Subcutaneous abdominal adipose tissue (tissue), 5 donors: ENCODE measurements at regions not wholly inside any gene's neighbourhood (a gene's known extent, or its start where the extent isn't known, plus 50 kb on each side); places are given as distances from the start of the nearest gene placed in this dataset.

ENCODE experiments used
- H3K27ac ChIP-seq: one replicate; pipeline ENCODE4 v1.7.0; 2013; ENCODE audit warnings: low read depth, mild to moderate bottlenecking, inconsistent platforms, low read length, moderate library complexity
- H3K27me3 ChIP-seq, 5 donors: one replicate each; pipeline ENCODE4 v1.7.0; 2013; ENCODE audit warnings: low read length in 5 of 5, inconsistent platforms in 1 of 5; ENCODE audit not compliant: control insufficient read depth in 5 of 5, insufficient read depth in 4 of 5
- H3K36me3 ChIP-seq, 5 donors: one replicate each; pipeline ENCODE4 v1.7.0; 2013; ENCODE audit warnings: low read length in 5 of 5; ENCODE audit not compliant: control insufficient read depth in 5 of 5, insufficient read depth in 5 of 5
- H3K4me1 ChIP-seq, 5 donors: one replicate each; pipeline ENCODE4 v1.7.0; 2013; ENCODE audit warnings: low read length in 5 of 5, mild to moderate bottlenecking in 3 of 5, moderate library complexity in 1 of 5; ENCODE audit not compliant: control insufficient read depth in 5 of 5, insufficient read depth in 5 of 5
- H3K4me3 ChIP-seq, 5 donors: one replicate each; pipeline ENCODE4 v1.7.0; 2013; ENCODE audit warnings: low read length in 5 of 5, low read depth in 1 of 5
- H3K9ac ChIP-seq, 5 donors: one replicate each; pipeline ENCODE4 v1.7.0; 2013; ENCODE audit warnings: low read length in 5 of 5, mild to moderate bottlenecking in 4 of 5, moderate library complexity in 3 of 5
- H3K9me3 ChIP-seq, 5 donors: one replicate each; pipeline ENCODE4 v1.7.0; 2013; ENCODE audit warnings: low read length in 5 of 5; ENCODE audit not compliant: control insufficient read depth in 5 of 5
- donor health status: healthy.
- donor health status: healthy.
- donor health status: healthy.
- donor health status: healthy.
- donor health status: healthy.

DNA sequence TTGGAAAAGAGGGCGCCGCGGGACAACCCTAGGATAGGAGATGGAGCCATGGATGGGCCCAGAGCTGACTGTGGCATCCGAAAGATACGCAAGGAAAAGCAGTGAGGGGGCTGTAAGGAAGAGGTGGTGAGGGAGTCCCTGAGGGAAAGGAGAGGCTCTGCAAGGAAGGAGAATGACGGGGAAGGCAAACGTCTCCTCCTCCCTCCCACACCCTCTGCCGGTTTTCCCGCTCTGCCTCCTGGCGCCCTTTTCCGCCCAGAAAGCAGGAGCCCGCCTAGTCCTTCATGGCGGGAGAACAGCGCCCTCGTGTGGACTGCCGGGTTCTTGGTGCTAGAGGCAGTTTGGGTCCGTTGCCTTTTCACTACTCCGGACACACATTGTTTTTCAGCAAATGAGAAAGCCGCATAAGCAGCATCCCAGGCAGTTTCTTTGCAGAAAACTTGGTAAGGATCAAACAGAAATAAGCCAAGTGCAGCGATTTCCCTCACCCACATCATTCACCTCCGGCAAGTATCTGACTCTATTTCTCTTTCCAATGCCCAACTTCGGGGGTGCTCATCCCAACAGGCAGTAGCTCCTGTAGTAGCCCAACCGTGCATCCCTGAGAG lies 200.4 kb downstream of the INO80D start:
- H3K9me3 ChIP-seq = no peaks in the 10 kb centered on the region
- H3K27me3 ChIP-seq = peaks cover 0 to 3% (median 0%) of the 10 kb centered on the region in 5 donors
- H3K36me3 ChIP-seq = no peaks in the 10 kb centered on the region
- no peak overlapping the region for H3K27ac ChIP-seq
- H3K4me1 ChIP-seq = no peaks in the 10 kb centered on the region
- H3K4me3 ChIP-seq = no peak overlapping the region
- H3K9ac ChIP-seq = no peak overlapping the region

DNA sequence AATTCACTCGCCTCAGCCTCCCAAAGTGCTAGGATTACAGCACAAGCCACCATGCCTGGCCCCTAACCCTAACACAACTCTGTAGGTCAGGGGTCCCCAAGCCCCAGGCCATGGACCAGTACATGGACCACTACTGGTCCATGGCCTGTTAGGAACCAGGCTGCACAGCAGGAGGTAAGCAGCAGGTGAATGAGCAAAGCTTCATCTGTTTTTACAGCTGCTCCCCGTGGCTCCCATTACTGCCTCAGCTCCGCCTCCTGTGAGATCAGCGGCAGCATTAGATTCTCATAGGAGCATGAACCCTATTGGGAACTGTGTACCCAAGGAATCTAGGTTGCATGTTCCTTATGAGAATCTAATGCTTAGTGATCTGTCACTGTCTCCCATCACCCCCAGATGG lies 201.7 kb downstream of the NRP2 start:
- Histone ChIP-seq H3K27ac (no peak overlapping the region), H3K27me3 (peaks cover 0 to 3% (median 0%) of the 10 kb centered on the region in 5 donors), H3K36me3 (no peaks in the 10 kb centered on the region), H3K9ac (no peak overlapping the region), H3K4me1 (no peaks in the 10 kb centered on the region), H3K4me3 (no peak overlapping the region), H3K9me3 (no peaks in the 10 kb centered on the region)

DNA sequence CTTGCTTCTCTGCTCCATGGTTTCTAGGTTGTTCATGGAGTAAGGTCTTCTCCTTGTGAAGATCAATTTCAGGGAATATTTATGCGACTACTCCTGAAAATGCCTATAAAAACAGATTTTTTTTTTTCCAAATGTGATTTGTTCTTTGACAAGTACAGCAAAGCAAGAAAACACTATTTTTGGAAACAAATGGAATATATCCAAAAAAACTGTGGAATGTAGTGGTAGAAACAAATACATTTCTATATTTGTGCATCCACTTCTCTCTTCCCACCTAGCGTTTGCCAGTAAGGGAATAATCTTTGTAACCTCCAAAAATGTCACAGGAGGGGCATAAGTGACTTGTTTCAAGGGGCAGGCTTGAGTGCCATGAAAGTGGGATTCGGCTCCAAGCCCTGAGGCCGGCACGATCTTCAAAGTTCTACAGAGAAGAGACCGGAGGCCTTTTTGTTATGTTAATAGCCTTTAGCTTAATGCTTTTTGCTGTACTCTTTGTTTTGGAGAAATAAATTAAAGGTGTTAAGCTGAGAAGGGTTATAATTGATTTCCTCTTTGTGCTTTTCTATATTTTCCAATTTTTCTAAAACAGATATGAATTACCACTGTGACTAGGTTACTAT lies 200.6 kb downstream of the NRP2 start:
- Histone ChIP-seq H3K27me3 (peaks cover 0 to 3% (median 0%) of the 10 kb centered on the region in 5 donors), H3K4me1 (no peaks in the 10 kb centered on the region), H3K27ac (no peak overlapping the region), H3K9ac (no peak overlapping the region), H3K4me3 (no peak overlapping the region), H3K36me3 (no peaks in the 10 kb centered on the region), H3K9me3 (no peaks in the 10 kb centered on the region)

DNA sequence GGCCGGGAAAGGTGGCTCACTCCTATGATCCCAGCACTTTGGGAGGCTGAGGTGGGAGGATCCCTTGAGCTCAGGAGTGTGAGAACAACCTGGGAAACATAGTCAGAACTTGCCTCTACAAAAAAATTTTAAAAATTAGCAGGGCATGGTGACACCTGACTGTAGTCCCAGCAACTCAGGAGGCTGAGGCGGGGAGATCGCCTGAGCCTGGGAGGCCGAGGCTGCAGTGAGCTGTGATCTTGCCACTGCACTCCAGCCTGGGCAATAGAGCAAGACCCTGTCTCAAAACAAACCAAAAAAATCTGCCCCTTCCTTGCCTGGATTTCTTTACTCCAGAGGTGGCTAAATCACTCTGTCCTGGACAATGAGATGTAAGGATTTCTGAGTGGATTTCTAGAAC lies 197.7 kb downstream of the NRP2 start:
- H3K9me3 ChIP-seq = no peaks in the 10 kb centered on the region
- H3K4me1 ChIP-seq = no peaks in the 10 kb centered on the region
- H3K4me3 ChIP-seq = no peak overlapping the region
- no peak overlapping the region for H3K27ac ChIP-seq
- H3K9ac ChIP-seq = no peak overlapping the region
- H3K27me3 ChIP-seq = peaks cover 0 to 3% (median 0%) of the 10 kb centered on the region in 5 donors
- H3K36me3 ChIP-seq = no peaks in the 10 kb centered on the region

DNA sequence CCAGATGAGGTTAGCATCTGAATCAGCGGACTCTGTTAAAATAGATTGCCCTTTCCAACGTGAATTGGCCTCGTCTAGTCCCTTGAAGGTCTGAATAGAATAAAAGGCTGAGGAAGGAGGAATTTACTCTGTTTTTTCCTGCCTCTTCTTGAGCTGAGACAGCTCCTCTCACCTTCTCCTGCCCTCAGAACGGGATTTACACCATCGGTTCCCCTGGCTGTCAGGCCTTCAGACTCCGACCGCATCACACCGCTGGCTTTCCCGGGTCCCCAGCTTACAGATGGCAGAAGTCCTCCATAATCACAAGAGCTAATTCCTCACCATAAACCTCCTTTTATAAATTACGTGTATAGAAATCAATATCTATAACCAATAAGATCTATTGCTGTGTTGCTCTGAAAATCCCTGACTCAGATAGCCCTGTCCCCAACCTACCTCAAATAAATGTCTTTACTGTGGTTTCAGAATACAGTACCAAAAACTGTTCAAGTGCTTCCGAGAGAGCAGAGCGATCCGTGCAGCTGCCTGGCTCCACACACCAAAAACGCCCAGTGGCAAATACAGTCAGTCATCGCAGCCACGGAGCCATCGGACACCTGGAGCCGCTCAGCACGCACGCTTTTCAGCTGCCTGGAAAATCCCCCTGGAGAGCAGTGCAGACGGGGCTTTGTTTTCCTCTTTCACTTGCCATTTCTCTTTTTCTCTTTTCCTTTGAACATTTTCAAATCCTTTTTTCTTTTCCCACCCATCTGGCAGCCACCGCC lies 196.9 kb downstream of the NRP2 start:
- no peaks in the 10 kb centered on the region for H3K4me1 ChIP-seq
- H3K27me3 ChIP-seq = peaks cover 0 to 3% (median 0%) of the 10 kb centered on the region in 5 donors
- H3K27ac ChIP-seq = no peak overlapping the region
- no peaks in the 10 kb centered on the region for H3K9me3 ChIP-seq
- no peak overlapping the region for H3K4me3 ChIP-seq
- H3K9ac ChIP-seq = no peak overlapping the region
- H3K36me3 ChIP-seq = no peaks in the 10 kb centered on the region

DNA sequence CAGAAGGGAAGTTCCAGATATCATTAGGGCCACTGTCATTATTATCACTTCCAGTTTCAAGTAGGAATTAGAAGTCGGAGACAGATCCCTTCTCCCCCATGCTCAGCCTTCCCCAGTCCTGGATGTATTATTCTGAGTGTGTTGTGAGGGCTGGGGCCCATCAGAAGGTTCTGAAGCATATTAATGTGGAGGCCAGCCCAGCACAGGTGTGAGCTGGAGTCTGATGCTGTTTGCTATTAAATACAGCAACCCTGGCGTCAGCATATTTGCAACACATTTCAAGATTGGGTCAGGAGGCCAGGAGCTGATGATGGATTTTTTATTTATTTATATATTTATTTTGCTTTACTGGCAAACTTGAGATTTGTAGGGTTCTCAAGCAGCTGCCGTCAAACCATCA lies 195.2 kb downstream of the NRP2 start:
- no peaks in the 10 kb centered on the region for H3K9me3 ChIP-seq
- H3K36me3 ChIP-seq = no peaks in the 10 kb centered on the region
- no peak overlapping the region for H3K4me3 ChIP-seq
- H3K9ac ChIP-seq = no peak overlapping the region
- no peaks in the 10 kb centered on the region for H3K4me1 ChIP-seq
- H3K27ac ChIP-seq = no peak overlapping the region
- peaks cover 0 to 3% (median 0%) of the 10 kb centered on the region in 5 donors for H3K27me3 ChIP-seq

DNA sequence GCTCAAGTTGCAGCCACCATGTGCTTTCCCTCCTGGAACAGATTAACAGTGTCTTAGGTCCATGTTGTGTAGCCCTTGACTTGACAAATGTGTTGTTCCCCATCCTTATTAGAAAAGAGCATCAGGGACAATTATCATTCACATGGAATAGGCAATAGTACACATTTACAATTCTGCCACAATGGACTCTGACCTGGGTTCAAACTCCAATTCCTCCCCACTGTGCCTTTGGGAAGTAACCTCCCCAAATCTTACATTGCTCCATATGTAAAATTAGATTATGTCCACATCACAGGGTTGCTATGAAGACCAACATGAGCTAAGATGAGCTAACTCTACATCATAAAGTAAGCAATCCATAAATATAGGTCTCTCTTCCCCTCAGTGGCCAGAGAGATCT lies 193.8 kb downstream of the NRP2 start:
- Histone ChIP-seq H3K36me3 (no peaks in the 10 kb centered on the region), H3K9me3 (no peaks in the 10 kb centered on the region), H3K27ac (no peak overlapping the region), H3K4me3 (no peak overlapping the region), H3K27me3 (peaks cover 0 to 3% (median 0%) of the 10 kb centered on the region in 5 donors), H3K9ac (no peak overlapping the region), H3K4me1 (no peaks in the 10 kb centered on the region)

DNA sequence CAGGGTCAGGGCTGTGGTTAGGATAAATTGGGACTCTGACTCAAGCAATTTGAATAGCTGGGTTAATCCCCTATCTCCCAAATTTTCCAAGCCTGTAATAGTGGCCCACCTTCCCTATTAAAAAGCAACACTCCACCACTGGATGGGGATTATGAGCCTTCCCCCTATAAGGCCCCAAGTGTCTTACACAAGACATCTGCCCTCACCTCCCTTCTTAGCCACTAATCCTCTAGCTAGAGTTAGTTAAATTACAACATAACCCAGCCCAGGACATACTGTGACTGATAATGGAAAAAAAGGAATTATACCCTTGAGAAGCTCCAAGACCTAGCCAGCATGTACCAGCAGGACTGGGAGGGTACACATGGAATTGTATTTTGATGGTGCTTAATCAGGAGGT lies 190.4 kb downstream of the NRP2 start:
- no peaks in the 10 kb centered on the region for H3K4me1 ChIP-seq
- H3K4me3 ChIP-seq = no peak overlapping the region
- H3K27ac ChIP-seq = no peak overlapping the region
- no peak overlapping the region for H3K9ac ChIP-seq
- no peaks in the 10 kb centered on the region for H3K9me3 ChIP-seq
- no peaks in the 10 kb centered on the region for H3K36me3 ChIP-seq
- H3K27me3 ChIP-seq = peaks cover 0 to 3% (median 0%) of the 10 kb centered on the region in 5 donors

DNA sequence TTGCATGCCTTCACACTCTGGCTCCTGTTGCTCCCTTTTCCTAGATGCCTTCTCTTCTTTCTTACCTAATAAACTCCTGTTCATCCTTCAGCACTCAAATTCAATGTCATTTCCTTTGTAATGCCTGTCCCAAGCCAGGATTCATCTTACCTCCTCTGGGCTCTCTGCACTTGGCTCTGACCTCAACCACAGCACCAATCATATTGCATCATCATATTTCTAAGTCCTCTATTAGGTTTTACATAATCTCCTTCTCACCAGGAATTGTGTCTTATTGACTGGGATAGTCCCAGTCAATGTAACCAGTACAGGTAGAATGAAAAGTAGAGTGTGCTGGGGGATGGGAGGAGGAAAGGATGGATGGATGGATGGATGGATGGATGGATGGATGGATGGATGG lies 187.1 kb downstream of the NRP2 start:
- Histone ChIP-seq H3K4me3 (no peak overlapping the region), H3K27ac (no peak overlapping the region), H3K9ac (no peak overlapping the region), H3K36me3 (no peaks in the 10 kb centered on the region), H3K4me1 (peaks cover 0 to 4% (median 0%) of the 10 kb centered on the region in 5 donors), H3K27me3 (no peaks in the 10 kb centered on the region), H3K9me3 (no peaks in the 10 kb centered on the region)

DNA sequence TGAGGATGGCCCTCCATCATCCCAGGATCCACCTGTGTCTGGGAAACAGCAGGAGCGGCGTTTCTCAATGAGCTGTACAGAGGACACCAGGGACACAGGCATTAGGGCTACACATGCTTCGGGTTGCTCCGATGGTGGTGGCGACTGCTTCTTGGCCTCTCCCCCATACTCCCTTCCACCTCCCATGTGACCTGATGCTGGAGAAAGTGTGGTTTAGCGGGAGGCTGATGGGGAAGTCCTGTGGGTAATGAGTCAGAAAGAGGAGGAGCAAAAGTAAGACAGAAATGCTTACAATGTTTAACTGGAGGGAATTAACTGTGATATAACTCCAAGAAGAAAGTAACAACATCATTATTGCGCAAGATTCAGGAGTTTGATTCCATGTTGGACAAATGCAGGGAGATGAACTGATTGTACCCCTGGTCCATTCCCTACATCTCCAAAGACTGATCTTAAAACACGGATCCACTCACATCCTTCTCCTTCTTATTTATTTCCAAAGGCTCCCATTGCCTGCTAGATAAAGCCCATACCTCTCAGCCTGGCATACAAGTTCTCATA lies 186.6 kb downstream of the NRP2 start:
- peaks cover 0 to 4% (median 0%) of the 10 kb centered on the region in 5 donors for H3K4me1 ChIP-seq
- no peak overlapping the region for H3K4me3 ChIP-seq
- no peaks in the 10 kb centered on the region for H3K36me3 ChIP-seq
- H3K9me3 ChIP-seq = no peaks in the 10 kb centered on the region
- H3K27me3 ChIP-seq = no peaks in the 10 kb centered on the region
- no peak overlapping the region for H3K9ac ChIP-seq
- H3K27ac ChIP-seq = no peak overlapping the region
